ENCODE measurements at regions not wholly inside any gene's neighbourhood (a gene's known extent, or its start where the extent isn't known, plus 50 kb on each side); places are given as distances from the start of the nearest gene placed in this dataset.

GRCh38 chr3:66693461-66694031 is 192.7 kb upstream of the LRIG1 start:
- H3K79me2 ChIP-seq (ENCODE audit: low read length): no peaks in the 10 kb centered on the region
- no peaks in the 10 kb centered on the region for H3K9me3 ChIP-seq (replicated peaks; ENCODE audit: insufficient read depth, low read length)
- no peaks in the 10 kb centered on the region for H3K4me1 ChIP-seq (ENCODE audit: low read length)
- H3K27me3 ChIP-seq (replicated peaks; ENCODE audit: insufficient read depth, low read length): no peaks in the 10 kb centered on the region
- no peak overlapping the region for H3K9ac ChIP-seq (ENCODE audit: low read length)
- TF ChIP-seq EZH2 (optimal IDR thresholded peaks at IDR 0.05; ENCODE audit: low read depth, low read length) (no peak), EZH2phosphoT487 (IDR thresholded peaks at IDR 0.05; ENCODE audit: low read length) (no peak), CTCF (IDR thresholded peaks at IDR 0.05; ENCODE audit: low read length) (no peak)
- no peak overlapping the region for H3K27ac ChIP-seq (ENCODE audit: low read length)
- no peaks in the 10 kb centered on the region for H3K36me3 ChIP-seq (replicated peaks; ENCODE audit: insufficient read depth, low read length)
- no peaks in the 10 kb centered on the region for H3F3A ChIP-seq (ENCODE audit: insufficient read depth, low read length)
- no peak overlapping the region for H3K4me3 ChIP-seq (ENCODE audit: low read length)
- no peak overlapping the region for H3K4me2 ChIP-seq (ENCODE audit: low read depth, low read length)
- H3K9me2 ChIP-seq (replicated peaks; ENCODE audit: insufficient read depth, low read length): no peaks in the 10 kb centered on the region
- H2AFZ ChIP-seq (ENCODE audit: low read length): no peak overlapping the region
- DNase-seq: no peak
- H4K20me1 ChIP-seq (ENCODE audit: insufficient read depth, low read length): no peaks in the 10 kb centered on the region

- no peaks in the 10 kb centered on the region for H3K27me3 ChIP-seq (replicated peaks; ENCODE audit: insufficient read depth, low read length)
- H3K27ac ChIP-seq (ENCODE audit: low read length): no peak overlapping the region
- H3K79me2 ChIP-seq (ENCODE audit: low read length): no peaks in the 10 kb centered on the region
- no peaks in the 10 kb centered on the region for H3K36me3 ChIP-seq (replicated peaks; ENCODE audit: insufficient read depth, low read length)
- H2AFZ ChIP-seq (ENCODE audit: low read length): no peak overlapping the region
- H3K9me2 ChIP-seq (replicated peaks; ENCODE audit: insufficient read depth, low read length): no peaks in the 10 kb centered on the region
- no peaks in the 10 kb centered on the region for H3F3A ChIP-seq (ENCODE audit: insufficient read depth, low read length)
- H3K4me1 ChIP-seq (ENCODE audit: low read length): no peaks in the 10 kb centered on the region
- no peak overlapping the region for H3K4me3 ChIP-seq (ENCODE audit: low read length)
- H3K9me3 ChIP-seq (replicated peaks; ENCODE audit: insufficient read depth, low read length): no peaks in the 10 kb centered on the region
- DNase-seq: no peak
- no peak for TF ChIP-seq CTCF (IDR thresholded peaks at IDR 0.05; ENCODE audit: low read length)
- no peak for TF ChIP-seq EZH2 (optimal IDR thresholded peaks at IDR 0.05; ENCODE audit: low read depth, low read length)
- H3K4me2 ChIP-seq (ENCODE audit: low read depth, low read length): no peak overlapping the region
- no peak overlapping the region for H3K9ac ChIP-seq (ENCODE audit: low read length)
- H4K20me1 ChIP-seq (ENCODE audit: insufficient read depth, low read length): no peaks in the 10 kb centered on the region
Observed at GRCh38 chr3:66702126-66702525, 201.3 kb upstream of the LRIG1 start.

DNA sequence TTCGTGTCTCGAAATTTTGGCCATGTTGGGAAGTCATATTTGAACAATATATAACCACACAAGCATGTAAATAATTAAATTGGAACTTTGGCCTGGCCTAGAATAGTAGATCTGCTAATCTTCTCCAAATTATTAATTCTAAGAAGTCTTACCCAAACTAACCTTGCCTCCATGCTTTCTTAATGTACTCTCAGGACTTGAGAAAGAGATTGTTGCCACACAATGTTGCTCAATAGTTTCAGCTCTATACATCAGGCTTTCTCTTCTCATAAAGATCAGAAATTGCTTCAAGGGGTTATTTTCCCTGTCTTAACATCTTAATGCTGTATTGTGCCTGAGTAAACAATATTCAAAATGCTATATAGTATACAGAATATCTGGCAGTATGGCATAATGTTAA is 202.7 kb upstream of the LRIG1 start:
- no peak for DNase-seq
- H3K4me2 ChIP-seq (ENCODE audit: low read depth, low read length): no peak overlapping the region
- H3K4me3 ChIP-seq (ENCODE audit: low read length): no peak overlapping the region
- no peaks in the 10 kb centered on the region for H3K79me2 ChIP-seq (ENCODE audit: low read length)
- no peaks in the 10 kb centered on the region for H3K9me2 ChIP-seq (replicated peaks; ENCODE audit: insufficient read depth, low read length)
- no peaks in the 10 kb centered on the region for H3K4me1 ChIP-seq (ENCODE audit: low read length)
- no peak overlapping the region for H3K9ac ChIP-seq (ENCODE audit: low read length)
- TF ChIP-seq EZH2 (optimal IDR thresholded peaks at IDR 0.05; ENCODE audit: low read depth, low read length) (no peak), CTCF (IDR thresholded peaks at IDR 0.05; ENCODE audit: low read length) (no peak), EZH2phosphoT487 (IDR thresholded peaks at IDR 0.05; ENCODE audit: low read length) (no peak)
- H2AFZ ChIP-seq (ENCODE audit: low read length): no peak overlapping the region
- no peak overlapping the region for H3K27ac ChIP-seq (ENCODE audit: low read length)
- no peaks in the 10 kb centered on the region for H3K27me3 ChIP-seq (replicated peaks; ENCODE audit: insufficient read depth, low read length)
- H3F3A ChIP-seq (ENCODE audit: insufficient read depth, low read length): no peaks in the 10 kb centered on the region
- no peaks in the 10 kb centered on the region for H4K20me1 ChIP-seq (ENCODE audit: insufficient read depth, low read length)
- no peaks in the 10 kb centered on the region for H3K9me3 ChIP-seq (replicated peaks; ENCODE audit: insufficient read depth, low read length)
- no peaks in the 10 kb centered on the region for H3K36me3 ChIP-seq (replicated peaks; ENCODE audit: insufficient read depth, low read length)
